Coronary artery (tissue), 2 donors: ENCODE measurements at regions not wholly inside any gene's neighbourhood (a gene's known extent, or its start where the extent isn't known, plus 50 kb on each side); places are given as distances from the start of the nearest gene placed in this dataset.

ENCODE experiments used
- DNase-seq: peaks from one replicate; pipeline ENCODE4 v3.0.0-alpha.2; 2017; ENCODE audit warnings: low spot score
- H3K27ac ChIP-seq, 2 donors: fragments of 200-600 bp; sonication (generic); one replicate each; pipeline ENCODE4 v1.5.1; 2016 to 2019
- H3K4me3 ChIP-seq: fragments of 200-600 bp; sonication (generic); 2 replicates; pipeline ENCODE4 v1.5.1; 2016; ENCODE audit warnings: mild to moderate bottlenecking, moderate library complexity
- TF ChIP-seq, protein P1 (sequence below): fragments of 200-600 bp; sonication (generic); IDR thresholded peaks from one replicate; pipeline ENCODE4 v1.5.1; 2019; ENCODE audit warnings: antibody characterized with exemption

DNA sequence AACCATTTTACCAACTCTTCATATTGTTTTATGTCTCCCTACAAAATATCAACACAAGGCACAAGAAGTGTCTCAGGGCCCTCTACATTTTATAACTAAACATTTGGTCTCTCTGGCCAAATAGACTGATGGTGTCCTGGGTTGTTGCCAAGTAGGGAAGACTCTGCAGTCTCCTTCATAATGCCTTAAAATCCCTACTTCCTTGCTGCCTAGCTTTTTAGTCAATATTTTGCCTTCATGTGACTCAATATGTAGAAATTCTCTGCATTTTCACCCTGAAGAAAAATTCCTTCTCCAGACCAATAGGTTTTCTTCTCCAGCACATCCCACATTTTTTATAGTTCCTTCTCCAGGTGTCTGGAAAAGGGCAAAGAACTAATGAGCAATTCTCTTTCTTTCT, 72.6 kb upstream of the IPO9 start:
- TF ChIP-seq, protein P1, sequence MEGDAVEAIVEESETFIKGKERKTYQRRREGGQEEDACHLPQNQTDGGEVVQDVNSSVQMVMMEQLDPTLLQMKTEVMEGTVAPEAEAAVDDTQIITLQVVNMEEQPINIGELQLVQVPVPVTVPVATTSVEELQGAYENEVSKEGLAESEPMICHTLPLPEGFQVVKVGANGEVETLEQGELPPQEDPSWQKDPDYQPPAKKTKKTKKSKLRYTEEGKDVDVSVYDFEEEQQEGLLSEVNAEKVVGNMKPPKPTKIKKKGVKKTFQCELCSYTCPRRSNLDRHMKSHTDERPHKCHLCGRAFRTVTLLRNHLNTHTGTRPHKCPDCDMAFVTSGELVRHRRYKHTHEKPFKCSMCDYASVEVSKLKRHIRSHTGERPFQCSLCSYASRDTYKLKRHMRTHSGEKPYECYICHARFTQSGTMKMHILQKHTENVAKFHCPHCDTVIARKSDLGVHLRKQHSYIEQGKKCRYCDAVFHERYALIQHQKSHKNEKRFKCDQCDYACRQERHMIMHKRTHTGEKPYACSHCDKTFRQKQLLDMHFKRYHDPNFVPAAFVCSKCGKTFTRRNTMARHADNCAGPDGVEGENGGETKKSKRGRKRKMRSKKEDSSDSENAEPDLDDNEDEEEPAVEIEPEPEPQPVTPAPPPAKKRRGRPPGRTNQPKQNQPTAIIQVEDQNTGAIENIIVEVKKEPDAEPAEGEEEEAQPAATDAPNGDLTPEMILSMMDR, result no peak
- Histone ChIP-seq H3K4me3 (no peak overlapping the region), H3K27ac (no peak overlapping the region)
- DNase-seq, result no peak

DNA sequence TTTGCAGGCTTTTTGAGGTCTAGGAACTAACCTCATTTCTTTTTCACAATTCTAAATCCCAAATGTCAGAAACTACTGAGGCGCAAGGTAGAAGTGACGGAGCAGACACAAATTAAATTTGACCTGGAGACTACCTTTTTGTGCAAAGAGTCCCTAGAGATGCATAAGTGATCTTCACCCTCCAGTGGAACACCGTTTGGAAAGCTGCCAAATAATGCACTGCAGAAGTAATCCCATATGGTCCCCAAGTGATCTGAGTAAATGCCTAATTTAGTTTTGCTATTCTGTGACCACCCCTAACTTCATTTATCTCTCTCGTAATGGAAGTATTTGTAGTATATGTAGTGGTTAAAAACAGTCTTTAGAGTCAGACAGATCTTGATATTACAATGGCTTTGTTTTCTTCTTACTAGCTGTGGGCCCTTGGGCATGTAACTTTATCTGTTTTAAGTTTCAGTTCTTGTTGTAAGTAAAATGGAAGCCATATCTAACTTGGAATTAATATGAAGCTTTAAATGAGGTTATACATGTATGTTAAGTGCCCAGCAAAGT, 70.4 kb upstream of the IPO9 start:
- Histone ChIP-seq H3K27ac (no peak overlapping the region), H3K4me3 (no peak overlapping the region)
- TF ChIP-seq, protein P1, result no peak
- DNase-seq, result no peak

DNA sequence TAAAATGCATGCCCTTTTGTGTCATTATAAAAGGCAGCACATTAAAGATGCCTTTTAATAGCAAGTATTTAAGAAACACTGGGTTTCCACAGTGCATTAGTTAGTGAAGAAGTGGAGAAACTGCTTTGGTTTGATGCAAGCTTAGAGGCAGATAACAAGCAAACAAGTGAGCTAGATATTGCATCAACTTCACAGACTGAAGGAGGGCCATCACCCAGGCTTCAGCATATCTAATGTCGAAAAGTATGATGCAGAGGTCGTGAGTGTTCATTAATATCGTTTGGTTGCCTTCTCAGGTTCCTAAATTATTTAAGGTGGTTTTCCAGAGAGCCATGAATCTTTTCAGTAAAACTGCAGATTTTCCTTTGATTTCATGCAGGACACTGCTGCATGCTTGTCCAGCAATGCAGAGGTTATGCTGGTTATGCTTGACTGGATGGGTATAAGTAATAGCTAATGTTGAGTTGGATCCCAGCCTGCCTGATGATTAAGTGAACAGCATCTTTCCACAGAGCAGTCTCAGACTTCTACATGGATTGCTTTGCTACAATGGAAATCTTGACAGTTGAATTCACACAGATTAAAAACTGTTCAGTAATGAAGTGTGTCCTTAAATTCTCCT, 69.7 kb upstream of the IPO9 start:
- TF ChIP-seq, protein P1, result no peak
- DNase-seq, result no peak
- H3K4me3 ChIP-seq, result no peak overlapping the region
- H3K27ac ChIP-seq, result no peak overlapping the region

DNA sequence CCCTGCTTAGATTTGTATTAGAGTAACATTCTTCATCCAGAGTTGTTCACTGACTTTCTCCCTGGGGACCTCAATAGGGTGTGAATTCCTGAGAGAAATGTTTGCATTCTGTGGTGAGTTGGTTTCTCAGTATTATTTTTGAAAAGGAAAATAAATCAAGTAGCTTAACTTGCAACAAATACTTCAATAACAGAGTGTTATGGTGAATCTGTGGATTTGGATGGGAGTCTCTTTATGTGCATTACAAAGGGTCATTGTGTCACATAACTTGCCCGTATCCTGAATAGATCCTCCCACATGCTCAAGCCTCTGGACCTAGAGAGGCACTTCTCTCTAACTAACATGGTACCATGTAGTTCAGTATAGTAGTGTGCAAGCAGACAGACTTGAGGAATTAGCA, 68.4 kb upstream of the IPO9 start:
- no peak overlapping the region for H3K4me3 ChIP-seq
- DNase-seq, result no peak
- TF ChIP-seq, protein P1, result no peak
- peak overlapping the region in 1 of 2 donors; percentile 37 for H3K27ac ChIP-seq

DNA sequence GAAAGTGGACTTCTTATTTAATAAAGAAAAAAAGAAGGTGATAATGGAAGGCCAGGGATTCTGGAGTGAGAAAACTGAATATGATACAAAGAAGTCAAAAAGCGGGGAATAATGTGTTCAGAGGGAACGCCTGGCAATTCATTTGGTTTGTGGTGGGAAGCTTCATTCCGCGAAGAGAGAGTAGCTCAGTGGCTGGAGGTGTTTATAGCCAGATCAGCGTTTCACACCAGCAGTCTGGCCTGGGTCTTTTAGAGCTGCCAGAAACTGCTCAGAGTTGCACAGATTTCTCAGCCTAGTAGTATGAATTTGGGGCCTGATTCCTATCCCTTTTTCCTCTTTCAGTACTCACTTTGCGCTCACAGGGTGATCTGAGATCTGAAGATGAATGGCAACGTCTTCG, 67.8 kb upstream of the IPO9 start:
- Histone ChIP-seq H3K4me3 (no peak overlapping the region), H3K27ac (peak overlapping the region in 1 of 2 donors; percentile 26)
- no peak for DNase-seq
- TF ChIP-seq, protein P1, result no peak

DNA sequence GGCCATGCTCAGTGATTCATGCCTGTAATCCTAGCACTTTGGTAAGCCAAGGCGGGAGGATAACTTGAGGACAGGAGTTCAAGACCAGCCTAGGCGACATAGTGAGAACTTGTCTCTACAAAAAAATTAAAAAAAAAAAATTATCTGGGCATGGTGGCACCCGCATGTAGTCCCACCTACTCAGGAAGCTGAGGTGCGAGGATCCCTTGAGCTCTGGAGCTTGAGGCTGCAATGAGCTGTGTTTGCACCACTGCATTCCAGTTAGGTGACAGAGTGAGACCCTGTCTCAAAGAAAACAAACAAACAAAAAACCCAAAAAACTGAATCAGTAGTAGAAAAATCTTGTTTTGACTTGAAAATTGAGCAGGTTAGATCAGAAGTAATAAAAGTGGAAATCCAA, 67.1 kb upstream of the IPO9 start:
- no peak overlapping the region for H3K4me3 ChIP-seq
- DNase-seq, result no peak
- TF ChIP-seq, protein P1, result no peak
- no peak overlapping the region for H3K27ac ChIP-seq

DNA sequence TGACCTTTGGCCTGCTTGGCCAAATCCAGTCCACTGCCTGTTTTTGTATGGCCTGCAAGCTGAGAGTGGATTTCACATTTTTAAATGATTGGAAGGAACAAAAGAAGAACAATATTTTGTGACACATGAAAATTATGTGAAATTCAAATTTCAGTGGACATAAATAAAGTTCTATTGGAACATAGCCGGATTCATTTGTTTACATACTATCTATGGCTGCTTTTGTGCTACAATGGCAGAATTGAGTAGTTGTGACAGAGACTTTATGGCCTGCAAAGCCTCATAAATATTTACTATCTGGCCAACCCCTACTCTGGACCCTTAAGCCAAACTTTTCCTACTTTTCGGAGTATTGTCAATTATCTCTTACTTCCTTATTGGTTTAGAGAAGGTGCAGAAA, 66.6 kb upstream of the IPO9 start:
- peak overlapping the region in 1 of 2 donors; percentile 7 for H3K27ac ChIP-seq
- no peak overlapping the region for H3K4me3 ChIP-seq
- DNase-seq, result no peak
- TF ChIP-seq, protein P1, result no peak
